Esophagus squamous epithelium (tissue), 5 donors: ENCODE measurements at regions not wholly inside any gene's neighbourhood (a gene's known extent, or its start where the extent isn't known, plus 50 kb on each side); places are given as distances from the start of the nearest gene placed in this dataset.

Experiments used
- DNase-seq: peaks from one replicate; lab custom pipeline; 2025; lab: John Stamatoyannopoulos, UW
- H3K27ac ChIP-seq, 4 donors: fragments of 200-600 bp; sonication (generic); one replicate each; pipeline ENCODE4 v1.5.1; 2016 to 2019; ENCODE audit warnings: mild to moderate bottlenecking in 1 of 4
- H3K27me3 ChIP-seq, 4 donors: fragments of 200-600 bp; sonication (generic); 1 replicate in 3 of 4; 2 replicates in 1 of 4; pipeline versions ENCODE4 v1.5.1 to v1.6.0; 2017 to 2021; ENCODE audit warnings: antibody characterized with exemption in 1 of 4
- H3K36me3 ChIP-seq, 3 donors: fragments of 200-600 bp; sonication (generic); one replicate each; pipeline ENCODE4 v1.5.1; 2016 to 2019
- H3K4me1 ChIP-seq, 3 donors: fragments of 200-600 bp; sonication (generic); one replicate each; pipeline ENCODE4 v1.5.1; 2017 to 2019
- H3K4me3 ChIP-seq, 4 donors: fragments of 200-600 bp; sonication (generic); 1 replicate in 3 of 4; 2 replicates in 1 of 4; pipeline ENCODE4 v1.5.1; 2016 to 2019; ENCODE audit warnings: mild to moderate bottlenecking in 2 of 4, moderate library complexity in 1 of 4
- H3K9me3 ChIP-seq, 3 donors: fragments of 200-600 bp; sonication (generic); one replicate each; pipeline ENCODE4 v1.5.1; 2016 to 2019
- CTCF ChIP-seq, 6 experiments: fragments of 450-650 bp in 4 of 6; fragments of 200-600 bp in 2 of 6; sonication (generic) in 2 of 6; IDR thresholded peaks; one replicate each; pipeline ENCODE4 v1.5.1; 2016 to 2019; ENCODE audit warnings: antibody characterized with exemption in 6 of 6, mild to moderate bottlenecking in 4 of 6, moderate library complexity in 4 of 6
- POLR2A ChIP-seq, 4 donors: fragments of 450-650 bp; IDR thresholded peaks; one replicate each; pipeline ENCODE4 v1.6.1; 2017; ENCODE audit warnings: antibody characterized with exemption in 4 of 4, mild to moderate bottlenecking in 4 of 4, moderate library complexity in 3 of 4
- WGBS, 2 donors: methylation state at CpG; one replicate each; pipeline ENCODE4 v1.1.5; 2018; 5-methylcytosine and 5-hydroxymethylcytosine counted together
- intact Hi-C: fragments of 100-400 bp; cut with DNase I; formaldehyde crosslinking; loops from one replicate; pipeline ENCODE4 v1.15.0; 2022
- donor health status: DM: yes; HTN: yes; CAD: no.

GRCh38 chr15:38091078-38091645 lies 156.7 kb downstream of the TMCO5A start:
- TF ChIP-seq POLR2A (IDR thresholded peaks at IDR 0.05) = no peak
- TF ChIP-seq CTCF (IDR thresholded peaks at IDR 0.05) = no peak
- no peaks in the 10 kb centered on the region for H3K27me3 ChIP-seq
- no peaks in the 10 kb centered on the region for H3K9me3 ChIP-seq
- H3K4me1 ChIP-seq = no peaks in the 10 kb centered on the region
- H3K4me3 ChIP-seq = no peak overlapping the region
- no peaks in the 10 kb centered on the region for H3K36me3 ChIP-seq
- H3K27ac ChIP-seq = peak overlapping the region in 1 of 4 donors; percentile 33
- intact Hi-C loops = no loop called here
- WGBS, 2 donors = 82 to 84% methylated on average over 3 of the region's 3 CpGs
- DNase-seq = no peak

- TF ChIP-seq CTCF (IDR thresholded peaks at IDR 0.05) (no peak), POLR2A (IDR thresholded peaks at IDR 0.05) (no peak)
- no peaks in the 10 kb centered on the region for H3K4me1 ChIP-seq
- no peak overlapping the region for H3K27ac ChIP-seq
- H3K27me3 ChIP-seq = no peaks in the 10 kb centered on the region
- no peak for DNase-seq
- 89 to 91% methylated on average over 7 of the region's 7 CpGs for WGBS, 2 donors
- H3K36me3 ChIP-seq = no peaks in the 10 kb centered on the region
- peaks cover 0 to 13% (median 0%) of the 10 kb centered on the region in 3 donors for H3K9me3 ChIP-seq
- intact Hi-C loops = no loop called here
- H3K4me3 ChIP-seq = no peak overlapping the region
Measured at GRCh38 chr15:38093931-38094330, 158.7 kb upstream of the SPRED1 start.

GRCh38 chr15:38102972-38103371 lies 149.7 kb upstream of the SPRED1 start:
- no peak for TF ChIP-seq CTCF (IDR thresholded peaks at IDR 0.05)
- no peak for TF ChIP-seq POLR2A (IDR thresholded peaks at IDR 0.05)
- Histone ChIP-seq H3K9me3 (no peaks in the 10 kb centered on the region), H3K27me3 (no peaks in the 10 kb centered on the region), H3K27ac (no peak overlapping the region), H3K4me1 (no peaks in the 10 kb centered on the region), H3K4me3 (no peak overlapping the region), H3K36me3 (no peaks in the 10 kb centered on the region)
- intact Hi-C loops = no loop called here
- no peak for DNase-seq
- 85 to 100% methylated on average over 1 of the region's 1 CpG for WGBS, 2 donors

- H3K9me3 ChIP-seq = no peaks in the 10 kb centered on the region
- no peak overlapping the region for H3K27ac ChIP-seq
- H3K27me3 ChIP-seq = no peaks in the 10 kb centered on the region
- WGBS, 2 donors = 71 to 83% methylated on average over 1 of the region's 1 CpG
- no peak for TF ChIP-seq POLR2A (IDR thresholded peaks at IDR 0.05)
- no peak for TF ChIP-seq CTCF (IDR thresholded peaks at IDR 0.05)
- H3K36me3 ChIP-seq = no peaks in the 10 kb centered on the region
- intact Hi-C loops = no loop called here
- no peaks in the 10 kb centered on the region for H3K4me1 ChIP-seq
- DNase-seq = no peak
- H3K4me3 ChIP-seq = no peak overlapping the region
Measured at GRCh38 chr15:38103564-38103963, 149.1 kb upstream of the SPRED1 start.

GRCh38 chr15:38111070-38111469 lies 141.6 kb upstream of the SPRED1 start:
- no peak for TF ChIP-seq CTCF (IDR thresholded peaks at IDR 0.05)
- no peak for TF ChIP-seq POLR2A (IDR thresholded peaks at IDR 0.05)
- H3K9me3 ChIP-seq = no peaks in the 10 kb centered on the region
- intact Hi-C loops = no loop called here

More at GRCh38 chr15:38111070-38111469, 141.6 kb upstream of the SPRED1 start:
- no peak overlapping the region for H3K4me3 ChIP-seq
- no peaks in the 10 kb centered on the region for H3K36me3 ChIP-seq
- WGBS, 2 donors = 41 to 50% methylated on average over 1 of the region's 1 CpG
- H3K4me1 ChIP-seq = no peaks in the 10 kb centered on the region
- H3K27me3 ChIP-seq = no peaks in the 10 kb centered on the region
- no peak overlapping the region for H3K27ac ChIP-seq
- DNase-seq = no peak
